ENCODE measurements at regions not wholly inside any gene's neighbourhood (a gene's known extent, or its start where the extent isn't known, plus 50 kb on each side); places are given as distances from the start of the nearest gene placed in this dataset.

GRCh38 chr6:44717431-44717830 is 329.9 kb downstream of the CDC5L start:
- BruUV-seq (replicated peaks) = no TSS peak
- intact Hi-C loops (cut with micrococcal nuclease; ENCODE audit: unreplicated experiment) = no loop called here
- no peak for DNase-seq (ENCODE audit: low read depth, low spot score)
- ChIA-PET CTCF (no interaction called here), POLR2A (interaction anchor here (0.7 kb wide), 1 partner anchor 215 kb away, joined by 4 read pairs; no protein-coding TSS in a partner anchor)
- H3K9me3 ChIP-seq (ENCODE audit: control insufficient read depth, insufficient read depth, low read depth, low read length) = no peaks in the 10 kb centered on the region
- H3K36me3 ChIP-seq (ENCODE audit: control insufficient read depth, insufficient read depth, low read length) = no peaks in the 10 kb centered on the region
- no peaks in the 10 kb centered on the region for H3K4me1 ChIP-seq (ENCODE audit: control insufficient read depth, insufficient read depth, low read length)
- in situ Hi-C loops (cut with HindIII; ENCODE audit: low pct_unique_long_range_greater_than_20kb, low sequenced_read_pairs) = no loop called here
- H3K27me3 ChIP-seq (ENCODE audit: control insufficient read depth, insufficient read depth, low read length) = no peaks in the 10 kb centered on the region; the same call in none of the 2 replicates
- H3K4me3 ChIP-seq (ENCODE audit: low read depth in 2 of 2, low read length in 2 of 2) = no peak overlapping the region
- no peak overlapping the region for H3K27ac ChIP-seq (ENCODE audit: low read length)
- ATAC-seq = no peak
- TF ChIP-seq SIN3A (IDR thresholded peaks at IDR 0.05; ENCODE audit: borderline replicate concordance, insufficient read depth, low read depth, low read length) = no peak
- TF ChIP-seq POLR2AphosphoS5 (IDR thresholded peaks at IDR 0.05; ENCODE audit: low read depth, low read length) = no peak
- TF ChIP-seq REST (IDR thresholded peaks at IDR 0.05; ENCODE audit: insufficient read depth in 1 of 2, low read depth in 2 of 2, low read length in 1 of 2) = no peak
- TF ChIP-seq CTCF (IDR thresholded peaks at IDR 0.05) = no peak
- no peak for TF ChIP-seq TCF7L2 (IDR thresholded peaks at IDR 0.05; ENCODE audit: low read depth, low read length)

GRCh38 chr6:44721954-44722578 is 334.6 kb downstream of the CDC5L start:
- no peaks in the 10 kb centered on the region for H3K36me3 ChIP-seq (ENCODE audit: control insufficient read depth, insufficient read depth, low read length)
- H3K4me1 ChIP-seq (ENCODE audit: control insufficient read depth, insufficient read depth, low read length) = no peaks in the 10 kb centered on the region
- ChIA-PET POLR2A (no interaction called here), CTCF (no interaction called here)
- H3K27ac ChIP-seq (ENCODE audit: low read length) = no peak overlapping the region
- DNase-seq (ENCODE audit: low read depth, low spot score) = no peak
- H3K4me3 ChIP-seq (ENCODE audit: low read depth in 2 of 2, low read length in 2 of 2) = no peak overlapping the region
- H3K9me3 ChIP-seq (ENCODE audit: control insufficient read depth, insufficient read depth, low read depth, low read length) = no peaks in the 10 kb centered on the region
- ATAC-seq = no peak
- H3K27me3 ChIP-seq (ENCODE audit: control insufficient read depth, insufficient read depth, low read length) = no peaks in the 10 kb centered on the region; the same call in 1 of the 2 replicates
- BruUV-seq (replicated peaks) = no TSS peak
- TF ChIP-seq POLR2AphosphoS5 (IDR thresholded peaks at IDR 0.05; ENCODE audit: low read depth, low read length) (no peak), CTCF (IDR thresholded peaks at IDR 0.05) (no peak), TCF7L2 (IDR thresholded peaks at IDR 0.05; ENCODE audit: low read depth, low read length) (no peak), REST (IDR thresholded peaks at IDR 0.05; ENCODE audit: insufficient read depth in 1 of 2, low read depth in 2 of 2, low read length in 1 of 2) (no peak), SIN3A (IDR thresholded peaks at IDR 0.05; ENCODE audit: borderline replicate concordance, insufficient read depth, low read depth, low read length) (no peak)
- intact Hi-C loops (cut with micrococcal nuclease; ENCODE audit: unreplicated experiment) = no loop called here
- in situ Hi-C loops (cut with HindIII; ENCODE audit: low pct_unique_long_range_greater_than_20kb, low sequenced_read_pairs) = no loop called here
